ENCODE measurements at regions not wholly inside any gene's neighbourhood (a gene's known extent, or its start where the extent isn't known, plus 50 kb on each side); places are given as distances from the start of the nearest gene placed in this dataset.
"Not testable (repeated sequence)": the region's sequence is repeated elsewhere in the genome, so short reads cannot be mapped to it uniquely, and the experiment has no call there.

GRCh38 chr9:108026718-108027117 is 537.1 kb upstream of the KLF4 start:
- H3K27ac Mint-ChIP-seq (ENCODE audit: unreplicated experiment); CTCF ChIA-PET; POLR2A ChIA-PET; DNase-seq; H3K27me3 ChIP-seq (replicated peaks; ENCODE audit: control insufficient read depth, insufficient read depth, low read length); BruUV-seq (replicated peaks); H3K36me3 ChIP-seq (ENCODE audit: control insufficient read depth, insufficient read depth, low read length); H3K4me3 Mint-ChIP-seq (ENCODE audit: unreplicated experiment); H3K4me1 Mint-ChIP-seq (ENCODE audit: low read depth, unreplicated experiment); intact Hi-C loops (cut with micrococcal nuclease; ENCODE audit: unreplicated experiment); H3K9me3 ChIP-seq; H3K4me3 ChIP-seq (ENCODE audit: low read depth, low read length); H3K27me3 Mint-ChIP-seq (ENCODE audit: insufficient read depth, unreplicated experiment); H3K36me3 Mint-ChIP-seq (ENCODE audit: insufficient read depth, unreplicated experiment); H3K4me1 ChIP-seq: not testable (repeated sequence)
- H3K9me3 Mint-ChIP-seq (ENCODE audit: unreplicated experiment), result peaks cover 16% of the 10 kb centered on the region

- no peaks in the 10 kb centered on the region for H3K4me1 ChIP-seq
- H3K9me3 ChIP-seq, result no peaks in the 10 kb centered on the region
- intact Hi-C loops (cut with micrococcal nuclease; ENCODE audit: unreplicated experiment), result no loop called here
- H3K27me3 Mint-ChIP-seq (ENCODE audit: insufficient read depth, unreplicated experiment), result no peaks in the 10 kb centered on the region
- no peaks in the 10 kb centered on the region for H3K36me3 ChIP-seq (ENCODE audit: control insufficient read depth, insufficient read depth, low read length)
- H3K9me3 Mint-ChIP-seq (ENCODE audit: unreplicated experiment), result no peaks in the 10 kb centered on the region
- H3K4me3 ChIP-seq (ENCODE audit: low read depth, low read length), result no peak overlapping the region
- ChIA-PET CTCF (no interaction called here), POLR2A (no interaction called here)
- no peaks in the 10 kb centered on the region for H3K4me1 Mint-ChIP-seq (ENCODE audit: low read depth, unreplicated experiment)
- no peaks in the 10 kb centered on the region for H3K36me3 Mint-ChIP-seq (ENCODE audit: insufficient read depth, unreplicated experiment)
- BruUV-seq (replicated peaks), result no TSS peak
- H3K27me3 ChIP-seq (replicated peaks; ENCODE audit: control insufficient read depth, insufficient read depth, low read length), result no peaks in the 10 kb centered on the region
- no peak overlapping the region for H3K4me3 Mint-ChIP-seq (ENCODE audit: unreplicated experiment)
- no peak for DNase-seq
- no peak for TF ChIP-seq CTCF (IDR thresholded peaks at IDR 0.05; ENCODE audit: insufficient read depth in 1 of 2, low read depth in 1 of 2, low read length in 1 of 2, severe bottlenecking in 1 of 2, unreplicated experiment in 1 of 2)
- no peak overlapping the region for H3K27ac Mint-ChIP-seq (ENCODE audit: unreplicated experiment)
These were observed 535.0 kb upstream of the KLF4 start for GRCh38 chr9:108024604-108025003.

GRCh38 chr9:108022246-108022935 is 532.8 kb upstream of the KLF4 start:
- H3K36me3 Mint-ChIP-seq (ENCODE audit: insufficient read depth, unreplicated experiment), result no peaks in the 10 kb centered on the region
- H3K36me3 ChIP-seq (ENCODE audit: control insufficient read depth, insufficient read depth, low read length), result no peaks in the 10 kb centered on the region
- no peak overlapping the region for H3K4me3 Mint-ChIP-seq (ENCODE audit: unreplicated experiment)
- H3K9me3 ChIP-seq, result no peaks in the 10 kb centered on the region
- H3K27me3 ChIP-seq (replicated peaks; ENCODE audit: control insufficient read depth, insufficient read depth, low read length), result no peaks in the 10 kb centered on the region
- no peak for DNase-seq
- no peaks in the 10 kb centered on the region for H3K4me1 ChIP-seq
- H3K27me3 Mint-ChIP-seq (ENCODE audit: insufficient read depth, unreplicated experiment), result no peaks in the 10 kb centered on the region
- H3K4me3 ChIP-seq (ENCODE audit: low read depth, low read length), result no peak overlapping the region
- no peaks in the 10 kb centered on the region for H3K4me1 Mint-ChIP-seq (ENCODE audit: low read depth, unreplicated experiment)
- H3K27ac Mint-ChIP-seq (ENCODE audit: unreplicated experiment), result no peak overlapping the region
- intact Hi-C loops (cut with micrococcal nuclease; ENCODE audit: unreplicated experiment), result no loop called here
- CTCF ChIA-PET, result no interaction called here
- no peaks in the 10 kb centered on the region for H3K9me3 Mint-ChIP-seq (ENCODE audit: unreplicated experiment)
- BruUV-seq (replicated peaks), result no TSS peak
- TF ChIP-seq CTCF (IDR thresholded peaks at IDR 0.05; ENCODE audit: insufficient read depth in 1 of 2, low read depth in 1 of 2, low read length in 1 of 2, severe bottlenecking in 1 of 2, unreplicated experiment in 1 of 2), result no peak
- POLR2A ChIA-PET, result no interaction called here

Data from Caco-2 (cell line).